GM12891 (cell line): ENCODE measurements at regions not wholly inside any gene's neighbourhood (a gene's known extent, or its start where the extent isn't known, plus 50 kb on each side); places are given as distances from the start of the nearest gene placed in this dataset.

Source experiments
- POLR2A ChIP-seq: IDR thresholded peaks from 2 replicates; pipeline ENCODE4 v1.6.1; 2011; ENCODE audit warnings: low read depth, low read length, control low read depth
- POLR2AphosphoS5 ChIP-seq: IDR thresholded peaks from 2 replicates; pipeline ENCODE4 v1.6.1; 2011; ENCODE audit warnings: low read depth, low read length, control low read depth
- POU2F2 ChIP-seq: IDR thresholded peaks from 2 replicates; pipeline ENCODE4 v1.6.1; 2011; ENCODE audit warnings: low read depth, mild to moderate bottlenecking, control low read depth, low read length, moderate library complexity
- SPI1 ChIP-seq: IDR thresholded peaks from 2 replicates; pipeline ENCODE4 v1.6.1; 2011; ENCODE audit warnings: low read depth, low read length, control low read depth
- TAF1 ChIP-seq: IDR thresholded peaks from 2 replicates; pipeline ENCODE4 v1.6.1; 2011; ENCODE audit warnings: low read depth, low read length, control low read depth

- TF ChIP-seq TAF1 (no peak), POLR2A (no peak), POLR2AphosphoS5 (no peak), SPI1 (no peak), POU2F2 (no peak)
Observed at GRCh38 chr5:135241536-135241935, 157.5 kb downstream of the MACROH2A1 start.
